ENCODE measurements at regions not wholly inside any gene's neighbourhood (a gene's known extent, or its start where the extent isn't known, plus 50 kb on each side); places are given as distances from the start of the nearest gene placed in this dataset.

- TF ChIP-seq, protein P1, sequence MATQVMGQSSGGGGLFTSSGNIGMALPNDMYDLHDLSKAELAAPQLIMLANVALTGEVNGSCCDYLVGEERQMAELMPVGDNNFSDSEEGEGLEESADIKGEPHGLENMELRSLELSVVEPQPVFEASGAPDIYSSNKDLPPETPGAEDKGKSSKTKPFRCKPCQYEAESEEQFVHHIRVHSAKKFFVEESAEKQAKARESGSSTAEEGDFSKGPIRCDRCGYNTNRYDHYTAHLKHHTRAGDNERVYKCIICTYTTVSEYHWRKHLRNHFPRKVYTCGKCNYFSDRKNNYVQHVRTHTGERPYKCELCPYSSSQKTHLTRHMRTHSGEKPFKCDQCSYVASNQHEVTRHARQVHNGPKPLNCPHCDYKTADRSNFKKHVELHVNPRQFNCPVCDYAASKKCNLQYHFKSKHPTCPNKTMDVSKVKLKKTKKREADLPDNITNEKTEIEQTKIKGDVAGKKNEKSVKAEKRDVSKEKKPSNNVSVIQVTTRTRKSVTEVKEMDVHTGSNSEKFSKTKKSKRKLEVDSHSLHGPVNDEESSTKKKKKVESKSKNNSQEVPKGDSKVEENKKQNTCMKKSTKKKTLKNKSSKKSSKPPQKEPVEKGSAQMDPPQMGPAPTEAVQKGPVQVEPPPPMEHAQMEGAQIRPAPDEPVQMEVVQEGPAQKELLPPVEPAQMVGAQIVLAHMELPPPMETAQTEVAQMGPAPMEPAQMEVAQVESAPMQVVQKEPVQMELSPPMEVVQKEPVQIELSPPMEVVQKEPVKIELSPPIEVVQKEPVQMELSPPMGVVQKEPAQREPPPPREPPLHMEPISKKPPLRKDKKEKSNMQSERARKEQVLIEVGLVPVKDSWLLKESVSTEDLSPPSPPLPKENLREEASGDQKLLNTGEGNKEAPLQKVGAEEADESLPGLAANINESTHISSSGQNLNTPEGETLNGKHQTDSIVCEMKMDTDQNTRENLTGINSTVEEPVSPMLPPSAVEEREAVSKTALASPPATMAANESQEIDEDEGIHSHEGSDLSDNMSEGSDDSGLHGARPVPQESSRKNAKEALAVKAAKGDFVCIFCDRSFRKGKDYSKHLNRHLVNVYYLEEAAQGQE (IDR thresholded peaks at IDR 0.05; ENCODE audit: low read depth, low read length) = no peak
- TF ChIP-seq SMAD5 (IDR thresholded peaks at IDR 0.05; ENCODE audit: low read depth) = no peak
- 0 out of 2 replicates have a peak, but pooled peaks have one; percentile 62 for TF ChIP-seq DPF2 (IDR thresholded peaks at IDR 0.05)
These were observed 85.9 kb upstream of the ABHD2 start (continued) for GRCh38 chr15:89002281-89002761.

- BruUV-seq (replicated peaks) = no TSS peak
- no peak for FAIRE-seq
- Histone ChIP-seq H2AFZ (ENCODE audit: control insufficient read depth, low read depth, low read length) (no peak overlapping the region), H3K4me2 (ENCODE audit: control insufficient read depth, insufficient read depth) (peak overlapping the region; percentile 14; the same call in 1 of the 2 replicates), H3K36me3 (ENCODE audit: control insufficient read depth in 2 of 2, insufficient read depth in 2 of 2, low read length in 1 of 2) (no peaks in the 10 kb centered on the region), H3K4me1 (ENCODE audit: control insufficient read depth, insufficient read depth, low read length) (peaks cover 3% of the 10 kb centered on the region; the same call in 1 of the 2 replicates), H3K27ac (ENCODE audit: control insufficient read depth, insufficient read depth) (no peak overlapping the region), H4K20me1 (ENCODE audit: control insufficient read depth, insufficient read depth) (no peaks in the 10 kb centered on the region), H3K27me3 (replicated peaks in 1 of 2; ENCODE audit: control insufficient read depth in 2 of 2, insufficient read depth in 2 of 2, low read length in 1 of 2) (no peaks in the 10 kb centered on the region; a peak in 1 of 4 replicates), H3K9me3 (replicated peaks; ENCODE audit: control insufficient read depth, insufficient read depth, low read length) (no peaks in the 10 kb centered on the region), H3K4me3 (no peak overlapping the region), H3K9ac (ENCODE audit: control insufficient read depth, insufficient read depth, low read length) (no peak overlapping the region), H3K79me2 (ENCODE audit: control insufficient read depth, insufficient read depth, low read length) (no peaks in the 10 kb centered on the region)
- ChIA-PET CTCF (interaction anchor here (0.6 to 7.8 kb wide), 10 partner anchors 11 to 1127 kb away, joined by 3 to 116 read pairs (median 4); no protein-coding TSS in a partner anchor), SMC1A (ENCODE audit: uncharacterized antibody, unreplicated experiment) (interaction anchor here (0.8 to 3.6 kb wide), 5 partner anchors 13 to 98 kb away, joined by 3 to 32 read pairs (median 3); no protein-coding TSS in a partner anchor), POLR2A (interaction anchor here (0.6 kb wide), 1 partner anchor 134 kb away, joined by 3 read pairs; no protein-coding TSS in a partner anchor), RAD21 (ENCODE audit: unreplicated experiment) (interaction anchor here (1.0 to 2.8 kb wide), 4 partner anchors 10 to 164 kb away, joined by 3 to 34 read pairs (median 4); no protein-coding TSS in a partner anchor)
- intact Hi-C loops (cut with micrococcal nuclease; ENCODE audit: unreplicated experiment) (no loop called here), in situ Hi-C loops (cut with MboI) (no loop called here)
- no peak for DNase-seq (ENCODE audit: low read depth, low spot score)
- TF ChIP-seq, protein P2, sequence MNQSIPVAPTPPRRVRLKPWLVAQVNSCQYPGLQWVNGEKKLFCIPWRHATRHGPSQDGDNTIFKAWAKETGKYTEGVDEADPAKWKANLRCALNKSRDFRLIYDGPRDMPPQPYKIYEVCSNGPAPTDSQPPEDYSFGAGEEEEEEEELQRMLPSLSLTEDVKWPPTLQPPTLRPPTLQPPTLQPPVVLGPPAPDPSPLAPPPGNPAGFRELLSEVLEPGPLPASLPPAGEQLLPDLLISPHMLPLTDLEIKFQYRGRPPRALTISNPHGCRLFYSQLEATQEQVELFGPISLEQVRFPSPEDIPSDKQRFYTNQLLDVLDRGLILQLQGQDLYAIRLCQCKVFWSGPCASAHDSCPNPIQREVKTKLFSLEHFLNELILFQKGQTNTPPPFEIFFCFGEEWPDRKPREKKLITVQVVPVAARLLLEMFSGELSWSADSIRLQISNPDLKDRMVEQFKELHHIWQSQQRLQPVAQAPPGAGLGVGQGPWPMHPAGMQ (IDR thresholded peaks at IDR 0.05; ENCODE audit: borderline replicate concordance) = no peak
- TF ChIP-seq NR2F1 (conservative IDR thresholded peaks at IDR 0.05) = peak; percentile 24; the same call in 1 of the 2 replicates
- peak; percentile 45 for ATAC-seq
- WGBS (ENCODE audit: insufficient coverage, insufficient replicate concordance, low lambda C conversion rate, missing lambda C conversion rate) = 20% methylated on average over 5 of the region's 5 CpGs
These were observed 85.4 kb upstream of the ABHD2 start for GRCh38 chr15:89002830-89003229.

Data from GM12878 (cell line).